Endothelial cell (in vitro differentiated cells): ENCODE measurements at regions not wholly inside any gene's neighbourhood (a gene's known extent, or its start where the extent isn't known, plus 50 kb on each side); places are given as distances from the start of the nearest gene placed in this dataset.

Source experiments
- DNase-seq: peaks from one replicate; pipeline ENCODE4 v3.0.0; 2021; ENCODE audit warnings: low spot score
- H3K27ac Mint-ChIP-seq: one replicate; pipeline ENCODE4 v1.8.0; 2021; ENCODE audit warnings: mixed read lengths, inconsistent platforms; ENCODE audit not compliant: unreplicated experiment
- H3K27me3 Mint-ChIP-seq: one replicate; pipeline ENCODE4 v1.8.0; 2021; ENCODE audit warnings: mild to moderate bottlenecking, moderate library complexity, mixed read lengths, inconsistent platforms; ENCODE audit not compliant: unreplicated experiment
- H3K36me3 Mint-ChIP-seq: one replicate; pipeline ENCODE4 v1.8.0; 2021; ENCODE audit warnings: mild to moderate bottlenecking, low read depth, mixed read lengths, inconsistent platforms; ENCODE audit not compliant: unreplicated experiment
- H3K4me1 Mint-ChIP-seq: one replicate; pipeline ENCODE4 v1.8.0; 2021; ENCODE audit warnings: mild to moderate bottlenecking, mixed read lengths, inconsistent platforms; ENCODE audit not compliant: unreplicated experiment
- H3K4me3 Mint-ChIP-seq: one replicate; pipeline ENCODE4 v1.8.0; 2021; ENCODE audit warnings: mild to moderate bottlenecking, mixed read lengths, inconsistent platforms; ENCODE audit not compliant: unreplicated experiment
- H3K9me3 Mint-ChIP-seq: one replicate; pipeline ENCODE4 v1.8.0; 2021; ENCODE audit warnings: mixed read lengths, inconsistent platforms; ENCODE audit not compliant: unreplicated experiment
- CTCF ChIP-seq: fragments of 200-600 bp; sonication (generic); IDR thresholded peaks from one replicate; pipeline ENCODE4 v1.5.0; 2021; ENCODE audit warnings: antibody characterized with exemption; ENCODE audit not compliant: unreplicated experiment

GRCh38 chr22:49119551-49119952 is 708.1 kb downstream of the BRD1 start:
- Mint-ChIP-seq H3K9me3 (no peaks in the 10 kb centered on the region), H3K4me3 (no peak overlapping the region), H3K27ac (no peak overlapping the region), H3K4me1 (no peaks in the 10 kb centered on the region), H3K27me3 (no peaks in the 10 kb centered on the region), H3K36me3 (no peaks in the 10 kb centered on the region)
- DNase-seq: no peak
- no peak for TF ChIP-seq CTCF

GRCh38 chr22:49118065-49118464 is 709.6 kb downstream of the BRD1 start:
- Mint-ChIP-seq H3K4me1 (no peaks in the 10 kb centered on the region), H3K4me3 (no peak overlapping the region), H3K36me3 (no peaks in the 10 kb centered on the region), H3K27me3 (no peaks in the 10 kb centered on the region), H3K27ac (no peak overlapping the region), H3K9me3 (no peaks in the 10 kb centered on the region)
- DNase-seq: no peak
- TF ChIP-seq CTCF: no peak

- Mint-ChIP-seq H3K27me3 (no peaks in the 10 kb centered on the region), H3K4me1 (no peaks in the 10 kb centered on the region), H3K9me3 (no peaks in the 10 kb centered on the region), H3K4me3 (no peak overlapping the region), H3K27ac (no peak overlapping the region), H3K36me3 (no peaks in the 10 kb centered on the region)
- TF ChIP-seq CTCF: no peak
- no peak for DNase-seq
These were observed 710.2 kb downstream of the BRD1 start for GRCh38 chr22:49117486-49117885.

- Mint-ChIP-seq H3K27me3 (peaks cover 2% of the 10 kb centered on the region), H3K4me1 (no peaks in the 10 kb centered on the region), H3K36me3 (no peaks in the 10 kb centered on the region), H3K27ac (no peak overlapping the region), H3K9me3 (no peaks in the 10 kb centered on the region), H3K4me3 (no peak overlapping the region)
- DNase-seq: no peak
- no peak for TF ChIP-seq CTCF
These were observed 711.1 kb downstream of the BRD1 start for GRCh38 chr22:49116486-49117120.

GRCh38 chr22:49116021-49116420 is 711.7 kb downstream of the BRD1 start:
- DNase-seq: no peak
- Mint-ChIP-seq H3K27me3 (peaks cover 2% of the 10 kb centered on the region), H3K36me3 (no peaks in the 10 kb centered on the region), H3K4me1 (no peaks in the 10 kb centered on the region), H3K9me3 (no peaks in the 10 kb centered on the region), H3K27ac (no peak overlapping the region), H3K4me3 (no peak overlapping the region)
- no peak for TF ChIP-seq CTCF
